Inflammatory macrophage (primary cell): ENCODE measurements at regions not wholly inside any gene's neighbourhood (a gene's known extent, or its start where the extent isn't known, plus 50 kb on each side); places are given as distances from the start of the nearest gene placed in this dataset.

Source experiments
- DNase-seq, 2 donors: peaks; one replicate each; pipeline ENCODE4 v3.0.0-alpha.2; 2020 to 2022

- no peak for DNase-seq
Observed at GRCh38 chr2:231644426-231644825, 51.8 kb downstream of the TEX44 start.

DNA sequence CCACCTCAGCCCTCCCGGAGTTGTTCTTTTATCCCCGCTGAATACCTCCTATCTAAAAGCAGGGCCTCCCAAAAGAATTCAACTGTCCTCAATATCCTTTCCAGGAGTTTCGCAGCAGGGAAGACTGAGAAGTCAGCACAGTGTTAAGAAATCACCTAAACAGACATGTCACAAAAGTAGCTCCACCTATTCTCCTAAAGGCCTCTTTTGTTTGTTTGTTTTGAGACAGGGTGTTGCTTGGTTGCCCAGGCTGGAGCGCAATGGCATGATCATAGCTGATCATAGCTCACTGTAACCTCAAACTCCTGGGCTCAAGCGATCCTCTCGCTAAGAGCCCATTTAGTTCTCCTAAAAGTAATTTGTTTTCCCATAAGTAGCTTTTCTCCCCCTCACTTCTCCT lies 53.8 kb downstream of the TEX44 start:
- no peak for DNase-seq

DNA sequence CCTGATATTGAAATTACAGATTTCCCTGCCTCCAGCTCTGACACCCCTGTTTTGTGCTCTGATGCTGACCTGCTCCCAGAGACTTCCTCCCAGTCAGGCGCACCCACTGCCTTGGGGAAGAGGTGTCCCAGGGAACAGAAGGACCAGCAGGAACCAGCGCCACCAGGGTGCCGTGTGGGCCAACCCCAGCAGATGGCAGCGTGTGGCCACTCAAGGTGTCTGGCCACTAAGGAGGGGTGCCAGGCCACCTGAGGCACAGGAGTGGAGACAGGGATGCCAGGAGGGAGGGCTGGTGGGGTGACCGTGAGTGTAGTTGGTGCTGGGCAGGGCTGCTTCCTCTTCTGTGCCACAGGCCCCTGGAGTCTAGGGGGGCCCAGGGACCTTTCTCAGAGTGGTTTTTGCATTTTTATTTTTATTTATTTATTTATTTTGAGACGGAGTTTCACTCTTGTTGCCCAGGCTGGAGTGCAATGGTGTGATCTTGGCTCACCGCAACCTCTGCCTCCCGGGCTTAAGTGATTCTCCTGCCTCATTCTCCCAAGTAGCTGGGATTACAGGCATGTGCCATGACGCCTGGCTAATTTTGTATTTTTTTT lies 56.0 kb downstream of the TEX44 start:
- peak; percentile 51 to 75 for DNase-seq

- DNase-seq = peak; percentile 59 to 62
Observed at GRCh38 chr2:231651561-231651960, 56.8 kb upstream of the PTMA start.

DNA sequence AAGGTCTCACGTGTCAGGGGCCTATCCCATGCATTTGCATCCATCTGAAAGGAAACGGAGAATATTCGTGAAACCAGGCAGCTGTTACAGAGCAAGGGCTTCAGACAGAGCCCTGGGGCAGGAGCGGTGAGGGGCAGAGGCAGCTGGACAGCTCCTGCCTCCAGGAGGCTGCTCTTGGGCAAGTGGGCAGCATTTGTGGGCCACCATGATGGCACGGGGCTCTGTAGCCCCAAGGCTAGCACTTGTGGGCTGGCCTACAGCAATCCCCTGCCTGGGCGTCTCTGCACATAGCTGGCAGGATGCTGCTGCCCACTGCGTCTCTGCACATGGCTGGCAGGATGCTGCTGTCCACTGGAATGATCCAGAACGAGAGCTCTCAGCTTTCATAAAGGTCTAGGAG lies 52.8 kb upstream of the PTMA start:
- DNase-seq = no peak

DNA sequence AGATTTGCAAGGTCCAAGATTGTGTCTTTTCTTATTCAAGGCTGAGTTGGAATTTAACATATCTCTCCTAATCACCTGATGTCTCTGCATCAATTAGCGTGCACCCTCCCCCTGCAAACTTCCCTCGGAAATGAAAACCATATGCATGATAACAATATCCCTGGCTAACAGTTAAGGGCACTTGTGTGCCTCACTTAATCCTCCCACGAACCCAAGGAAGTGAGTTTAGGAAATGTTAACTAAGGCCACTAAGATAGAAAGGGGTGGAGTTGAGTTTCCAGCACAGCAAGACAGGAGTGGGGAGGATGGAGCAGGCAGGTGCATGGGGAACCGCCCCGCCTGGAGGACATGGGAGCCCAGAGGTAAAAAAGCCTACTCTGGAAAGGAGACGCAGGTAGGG lies 52.4 kb upstream of the PTMA start:
- no peak for DNase-seq
